ENCODE measurements at regions not wholly inside any gene's neighbourhood (a gene's known extent, or its start where the extent isn't known, plus 50 kb on each side); places are given as distances from the start of the nearest gene placed in this dataset.

DNA sequence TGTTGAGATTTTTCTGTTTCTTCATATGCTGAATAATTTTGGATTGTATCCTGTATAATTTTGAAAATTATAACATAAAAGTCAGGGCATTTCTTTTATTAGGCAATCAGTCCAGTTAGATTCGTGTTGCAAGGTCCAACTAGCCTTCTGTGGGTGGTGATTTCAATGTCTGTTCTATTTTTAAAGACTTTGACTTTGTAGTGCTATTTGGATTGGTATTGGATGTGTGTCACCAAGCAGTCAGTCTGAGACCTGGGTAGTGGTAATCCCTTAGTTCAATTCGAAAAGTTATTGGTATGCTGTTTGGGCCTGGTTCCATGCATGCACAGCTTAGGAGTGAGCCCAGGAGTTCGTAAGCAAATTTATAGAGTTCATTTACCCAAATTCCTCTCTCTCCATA lies 82.2 kb downstream of the EPDR1 start:
- DNase-seq (no peak), ATAC-seq (ENCODE audit: low FRiP score in 2 of 2) (no peak)
- H3K4me1 ChIP-seq, result peaks cover 0 to 8% (median 3%) of the 10 kb centered on the region in 4 donors
- no peak overlapping the region for H3K27ac ChIP-seq
- no peaks in the 10 kb centered on the region for H3K36me3 ChIP-seq
- H3K9me3 ChIP-seq, result no peaks in the 10 kb centered on the region
- WGBS, 2 donors, result 66 to 77% methylated on average over 3 of the region's 3 CpGs
- no peak overlapping the region for H3K4me3 ChIP-seq
- TF ChIP-seq EP300 (IDR thresholded peaks at IDR 0.05) (no peak), POLR2AphosphoS5 (IDR thresholded peaks at IDR 0.05) (no peak), POLR2A (IDR thresholded peaks at IDR 0.05) (no peak)
- TF ChIP-seq, protein P1, sequence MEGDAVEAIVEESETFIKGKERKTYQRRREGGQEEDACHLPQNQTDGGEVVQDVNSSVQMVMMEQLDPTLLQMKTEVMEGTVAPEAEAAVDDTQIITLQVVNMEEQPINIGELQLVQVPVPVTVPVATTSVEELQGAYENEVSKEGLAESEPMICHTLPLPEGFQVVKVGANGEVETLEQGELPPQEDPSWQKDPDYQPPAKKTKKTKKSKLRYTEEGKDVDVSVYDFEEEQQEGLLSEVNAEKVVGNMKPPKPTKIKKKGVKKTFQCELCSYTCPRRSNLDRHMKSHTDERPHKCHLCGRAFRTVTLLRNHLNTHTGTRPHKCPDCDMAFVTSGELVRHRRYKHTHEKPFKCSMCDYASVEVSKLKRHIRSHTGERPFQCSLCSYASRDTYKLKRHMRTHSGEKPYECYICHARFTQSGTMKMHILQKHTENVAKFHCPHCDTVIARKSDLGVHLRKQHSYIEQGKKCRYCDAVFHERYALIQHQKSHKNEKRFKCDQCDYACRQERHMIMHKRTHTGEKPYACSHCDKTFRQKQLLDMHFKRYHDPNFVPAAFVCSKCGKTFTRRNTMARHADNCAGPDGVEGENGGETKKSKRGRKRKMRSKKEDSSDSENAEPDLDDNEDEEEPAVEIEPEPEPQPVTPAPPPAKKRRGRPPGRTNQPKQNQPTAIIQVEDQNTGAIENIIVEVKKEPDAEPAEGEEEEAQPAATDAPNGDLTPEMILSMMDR (IDR thresholded peaks at IDR 0.05), result no peak
- no peaks in the 10 kb centered on the region for H3K27me3 ChIP-seq

DNA sequence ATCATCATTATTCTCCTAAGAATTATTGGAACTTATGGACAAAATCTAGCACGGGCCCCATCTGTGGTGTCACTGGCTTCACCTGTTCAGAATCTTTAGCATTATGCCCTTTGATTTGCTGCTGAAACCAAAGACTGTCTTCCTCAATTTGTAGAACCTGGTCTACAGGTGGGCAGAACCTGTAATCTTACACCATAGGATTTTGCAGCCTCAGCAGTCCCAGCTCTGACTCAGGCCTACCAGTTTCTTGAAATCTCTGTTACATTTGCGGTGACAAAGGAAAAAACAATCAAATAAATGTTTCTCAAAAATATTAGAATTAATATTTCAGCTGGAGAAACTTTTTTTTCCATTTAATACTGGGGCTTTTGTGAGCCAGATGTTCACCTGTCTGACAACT lies 86.1 kb downstream of the EPDR1 start:
- Histone ChIP-seq H3K4me3 (no peak overlapping the region), H3K27me3 (no peaks in the 10 kb centered on the region), H3K9me3 (peaks cover 0 to 3% (median 0%) of the 10 kb centered on the region in 4 donors), H3K27ac (no peak overlapping the region), H3K36me3 (no peaks in the 10 kb centered on the region), H3K4me1 (no peaks in the 10 kb centered on the region)
- TF ChIP-seq, protein P1 (IDR thresholded peaks at IDR 0.05), result no peak
- TF ChIP-seq EP300 (IDR thresholded peaks at IDR 0.05) (no peak), POLR2AphosphoS5 (IDR thresholded peaks at IDR 0.05) (no peak), POLR2A (IDR thresholded peaks at IDR 0.05) (no peak)
- ATAC-seq (ENCODE audit: low FRiP score in 2 of 2), result no peak
- DNase-seq, result no peak
- 87 to 93% methylated on average over 2 of the region's 2 CpGs for WGBS, 2 donors

DNA sequence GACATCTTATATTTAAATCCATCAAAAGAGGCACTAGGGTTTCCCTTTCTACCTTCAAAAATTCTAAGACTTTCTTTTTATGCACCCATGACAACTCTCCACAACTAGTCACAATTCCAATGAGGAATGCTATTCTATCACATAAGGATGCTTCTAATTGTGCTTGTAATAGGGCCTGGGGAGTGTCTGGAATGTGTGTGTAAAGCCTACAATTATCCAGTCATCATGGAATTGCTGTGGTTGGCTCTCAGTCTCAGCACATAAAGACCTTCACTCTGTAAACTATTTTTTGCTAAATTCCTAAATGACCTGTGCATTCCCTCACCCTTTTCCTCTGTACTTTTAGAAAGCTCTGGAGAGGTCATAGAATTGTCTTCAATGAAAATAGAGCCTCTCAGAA lies 86.7 kb downstream of the EPDR1 start:
- Histone ChIP-seq H3K27me3 (no peaks in the 10 kb centered on the region), H3K36me3 (no peaks in the 10 kb centered on the region), H3K4me1 (no peaks in the 10 kb centered on the region), H3K9me3 (peaks cover 0 to 3% (median 0%) of the 10 kb centered on the region in 4 donors), H3K4me3 (no peak overlapping the region), H3K27ac (no peak overlapping the region)
- ATAC-seq (ENCODE audit: low FRiP score in 2 of 2), result no peak
- DNase-seq, result no peak
- TF ChIP-seq POLR2A (IDR thresholded peaks at IDR 0.05), result no peak
- no peak for TF ChIP-seq POLR2AphosphoS5 (IDR thresholded peaks at IDR 0.05)
- TF ChIP-seq, protein P1 (IDR thresholded peaks at IDR 0.05), result no peak
- TF ChIP-seq EP300 (IDR thresholded peaks at IDR 0.05), result no peak

DNA sequence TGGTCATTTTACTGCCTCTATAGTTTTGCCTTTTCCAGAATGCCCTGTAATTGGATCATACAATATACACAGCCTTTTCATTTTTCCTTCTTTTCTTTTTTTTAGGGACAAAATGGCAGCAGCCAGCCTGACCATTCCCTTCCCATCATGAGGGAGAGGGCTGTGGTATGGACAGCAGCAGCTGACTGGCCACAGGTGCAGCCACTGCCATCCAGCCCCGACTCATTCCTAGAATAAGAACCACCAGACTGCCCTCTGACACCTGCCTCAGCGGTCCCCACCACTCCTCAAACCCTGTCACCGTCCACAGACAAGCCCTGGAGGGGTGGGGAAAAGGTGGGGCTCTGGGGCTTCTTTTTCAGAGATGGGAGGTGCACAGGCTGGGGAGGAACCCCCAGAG lies 92.8 kb downstream of the EPDR1 start:
- Histone ChIP-seq H3K27me3 (no peaks in the 10 kb centered on the region), H3K4me3 (no peak overlapping the region), H3K27ac (no peak overlapping the region), H3K9me3 (peaks cover 0 to 3% (median 0%) of the 10 kb centered on the region in 4 donors), H3K36me3 (no peaks in the 10 kb centered on the region), H3K4me1 (no peaks in the 10 kb centered on the region)
- ATAC-seq (ENCODE audit: low FRiP score in 2 of 2) (no peak), DNase-seq (no peak)
- TF ChIP-seq POLR2A (IDR thresholded peaks at IDR 0.05) (no peak), POLR2AphosphoS5 (IDR thresholded peaks at IDR 0.05) (no peak), EP300 (IDR thresholded peaks at IDR 0.05) (no peak)
- TF ChIP-seq, protein P1 (IDR thresholded peaks at IDR 0.05), result no peak
- 82 to 86% methylated on average over 3 of the region's 3 CpGs for WGBS, 2 donors

DNA sequence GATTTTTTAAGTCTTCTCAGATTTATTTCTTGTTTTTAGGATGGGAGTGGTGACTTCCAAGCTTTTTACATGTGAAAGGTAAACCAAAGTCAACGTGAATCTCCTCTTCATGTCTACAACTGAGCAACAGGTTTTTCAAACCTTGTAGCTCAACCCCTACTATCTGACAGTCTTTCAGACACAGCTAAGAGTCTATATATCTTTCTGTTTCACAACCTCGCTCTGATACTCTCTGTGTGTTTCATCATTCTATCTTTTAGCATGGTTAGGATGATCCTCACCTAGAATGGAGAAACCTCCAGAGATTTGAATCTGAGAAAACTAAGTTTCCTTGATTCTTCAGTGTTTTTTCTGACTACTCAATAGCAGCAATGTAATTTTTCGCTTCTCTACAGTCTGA lies 96.1 kb downstream of the EPDR1 start:
- DNase-seq (no peak), ATAC-seq (ENCODE audit: low FRiP score in 2 of 2) (no peak)
- Histone ChIP-seq H3K27ac (no peak overlapping the region), H3K27me3 (no peaks in the 10 kb centered on the region), H3K4me1 (no peaks in the 10 kb centered on the region), H3K9me3 (no peaks in the 10 kb centered on the region), H3K36me3 (no peaks in the 10 kb centered on the region), H3K4me3 (no peak overlapping the region)
- WGBS, 2 donors, result 77 to 81% methylated on average over 3 of the region's 3 CpGs
- TF ChIP-seq EP300 (IDR thresholded peaks at IDR 0.05) (no peak), POLR2AphosphoS5 (IDR thresholded peaks at IDR 0.05) (no peak), POLR2A (IDR thresholded peaks at IDR 0.05) (no peak)
- TF ChIP-seq, protein P1 (IDR thresholded peaks at IDR 0.05), result no peak
